ENCODE measurements at regions not wholly inside any gene's neighbourhood (a gene's known extent, or its start where the extent isn't known, plus 50 kb on each side); places are given as distances from the start of the nearest gene placed in this dataset.

DNA sequence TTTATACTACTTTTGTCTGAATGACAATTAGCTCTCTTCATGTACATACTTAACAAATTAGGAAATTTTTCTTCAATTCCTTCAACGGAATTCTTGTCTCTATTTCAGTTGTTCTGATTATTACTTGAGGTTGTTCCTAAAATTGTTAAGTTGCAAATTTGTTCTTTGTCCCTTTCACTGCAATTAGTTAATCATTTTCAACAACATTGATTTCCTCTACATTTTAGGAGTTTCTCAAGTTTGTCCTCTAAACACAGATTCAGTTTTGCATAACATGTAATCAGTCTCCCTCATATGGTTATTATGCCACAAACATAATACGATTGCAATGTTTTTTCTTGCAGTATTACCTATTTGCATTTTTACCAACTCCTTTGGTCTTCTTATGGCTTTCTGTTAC is 283.5 kb downstream of the SV2B start:
- no peak for TF ChIP-seq EP300 (IDR thresholded peaks at IDR 0.05; ENCODE audit: borderline replicate concordance in 1 of 2, low read depth in 1 of 2, low read length in 1 of 2)
- TF ChIP-seq CTCF (IDR thresholded peaks at IDR 0.05): no peak
- TF ChIP-seq YY1 (IDR thresholded peaks at IDR 0.05; ENCODE audit: low read depth): no peak
- no peak for TF ChIP-seq FOXJ3 (CRISPR knock-in tag; IDR thresholded peaks at IDR 0.05)
- TF ChIP-seq GATA2 (CRISPR knock-in tag; IDR thresholded peaks at IDR 0.05): no peak
